ENCODE measurements at regions not wholly inside any gene's neighbourhood (a gene's known extent, or its start where the extent isn't known, plus 50 kb on each side); places are given as distances from the start of the nearest gene placed in this dataset.

GRCh38 chr14:94857950-94858349 is 88.0 kb upstream of the GSC start:
- Mint-ChIP-seq H3K27me3 (ENCODE audit: insufficient read depth, low read depth, poor library complexity) (peaks cover 6% of the 10 kb centered on the region), H3K4me1 (no peaks in the 10 kb centered on the region), H3K27ac (no peak overlapping the region), H3K9me3 (peaks cover 5% of the 10 kb centered on the region; the same call in 2 of the 3 replicates), H3K4me3 (no peak overlapping the region), H3K36me3 (ENCODE audit: low read depth) (0 out of 3 replicates have a peak, but pooled peaks cover 2% of the 10 kb centered on the region)
- no peak overlapping the region for H2AFZ ChIP-seq
- H4K20me1 ChIP-seq (replicated peaks; ENCODE audit: insufficient read depth), result no peaks in the 10 kb centered on the region
- H3K27me3 ChIP-seq (ENCODE audit: insufficient read depth), result no peaks in the 10 kb centered on the region
- ATAC-seq (no peak), DNase-seq (ENCODE audit: low spot score) (no peak)
- no peaks in the 10 kb centered on the region for H3K4me1 ChIP-seq (ENCODE audit: insufficient read depth)
- H3K9me2 ChIP-seq (ENCODE audit: insufficient read depth), result no peaks in the 10 kb centered on the region
- H3K27ac ChIP-seq (ENCODE audit: low read depth), result no peak overlapping the region
- no peaks in the 10 kb centered on the region for H3K79me2 ChIP-seq (replicated peaks; ENCODE audit: insufficient read depth)
- no peak overlapping the region for H3K4me3 ChIP-seq
- no peaks in the 10 kb centered on the region for H3F3A ChIP-seq (replicated peaks; ENCODE audit: low read depth)
- no peaks in the 10 kb centered on the region for H3K36me3 ChIP-seq (ENCODE audit: insufficient read depth)
- TF ChIP-seq NANOG (IDR thresholded peaks at IDR 0.05; ENCODE audit: borderline replicate concordance), result no peak
- TF ChIP-seq, protein P1, sequence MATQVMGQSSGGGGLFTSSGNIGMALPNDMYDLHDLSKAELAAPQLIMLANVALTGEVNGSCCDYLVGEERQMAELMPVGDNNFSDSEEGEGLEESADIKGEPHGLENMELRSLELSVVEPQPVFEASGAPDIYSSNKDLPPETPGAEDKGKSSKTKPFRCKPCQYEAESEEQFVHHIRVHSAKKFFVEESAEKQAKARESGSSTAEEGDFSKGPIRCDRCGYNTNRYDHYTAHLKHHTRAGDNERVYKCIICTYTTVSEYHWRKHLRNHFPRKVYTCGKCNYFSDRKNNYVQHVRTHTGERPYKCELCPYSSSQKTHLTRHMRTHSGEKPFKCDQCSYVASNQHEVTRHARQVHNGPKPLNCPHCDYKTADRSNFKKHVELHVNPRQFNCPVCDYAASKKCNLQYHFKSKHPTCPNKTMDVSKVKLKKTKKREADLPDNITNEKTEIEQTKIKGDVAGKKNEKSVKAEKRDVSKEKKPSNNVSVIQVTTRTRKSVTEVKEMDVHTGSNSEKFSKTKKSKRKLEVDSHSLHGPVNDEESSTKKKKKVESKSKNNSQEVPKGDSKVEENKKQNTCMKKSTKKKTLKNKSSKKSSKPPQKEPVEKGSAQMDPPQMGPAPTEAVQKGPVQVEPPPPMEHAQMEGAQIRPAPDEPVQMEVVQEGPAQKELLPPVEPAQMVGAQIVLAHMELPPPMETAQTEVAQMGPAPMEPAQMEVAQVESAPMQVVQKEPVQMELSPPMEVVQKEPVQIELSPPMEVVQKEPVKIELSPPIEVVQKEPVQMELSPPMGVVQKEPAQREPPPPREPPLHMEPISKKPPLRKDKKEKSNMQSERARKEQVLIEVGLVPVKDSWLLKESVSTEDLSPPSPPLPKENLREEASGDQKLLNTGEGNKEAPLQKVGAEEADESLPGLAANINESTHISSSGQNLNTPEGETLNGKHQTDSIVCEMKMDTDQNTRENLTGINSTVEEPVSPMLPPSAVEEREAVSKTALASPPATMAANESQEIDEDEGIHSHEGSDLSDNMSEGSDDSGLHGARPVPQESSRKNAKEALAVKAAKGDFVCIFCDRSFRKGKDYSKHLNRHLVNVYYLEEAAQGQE (IDR thresholded peaks at IDR 0.05; ENCODE audit: unreplicated experiment), result no peak
- TF ChIP-seq, protein P2, sequence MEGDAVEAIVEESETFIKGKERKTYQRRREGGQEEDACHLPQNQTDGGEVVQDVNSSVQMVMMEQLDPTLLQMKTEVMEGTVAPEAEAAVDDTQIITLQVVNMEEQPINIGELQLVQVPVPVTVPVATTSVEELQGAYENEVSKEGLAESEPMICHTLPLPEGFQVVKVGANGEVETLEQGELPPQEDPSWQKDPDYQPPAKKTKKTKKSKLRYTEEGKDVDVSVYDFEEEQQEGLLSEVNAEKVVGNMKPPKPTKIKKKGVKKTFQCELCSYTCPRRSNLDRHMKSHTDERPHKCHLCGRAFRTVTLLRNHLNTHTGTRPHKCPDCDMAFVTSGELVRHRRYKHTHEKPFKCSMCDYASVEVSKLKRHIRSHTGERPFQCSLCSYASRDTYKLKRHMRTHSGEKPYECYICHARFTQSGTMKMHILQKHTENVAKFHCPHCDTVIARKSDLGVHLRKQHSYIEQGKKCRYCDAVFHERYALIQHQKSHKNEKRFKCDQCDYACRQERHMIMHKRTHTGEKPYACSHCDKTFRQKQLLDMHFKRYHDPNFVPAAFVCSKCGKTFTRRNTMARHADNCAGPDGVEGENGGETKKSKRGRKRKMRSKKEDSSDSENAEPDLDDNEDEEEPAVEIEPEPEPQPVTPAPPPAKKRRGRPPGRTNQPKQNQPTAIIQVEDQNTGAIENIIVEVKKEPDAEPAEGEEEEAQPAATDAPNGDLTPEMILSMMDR (conservative IDR thresholded peaks at IDR 0.05; ENCODE audit: low read depth in 2 of 2), result no peak
- TF ChIP-seq, protein P3, sequence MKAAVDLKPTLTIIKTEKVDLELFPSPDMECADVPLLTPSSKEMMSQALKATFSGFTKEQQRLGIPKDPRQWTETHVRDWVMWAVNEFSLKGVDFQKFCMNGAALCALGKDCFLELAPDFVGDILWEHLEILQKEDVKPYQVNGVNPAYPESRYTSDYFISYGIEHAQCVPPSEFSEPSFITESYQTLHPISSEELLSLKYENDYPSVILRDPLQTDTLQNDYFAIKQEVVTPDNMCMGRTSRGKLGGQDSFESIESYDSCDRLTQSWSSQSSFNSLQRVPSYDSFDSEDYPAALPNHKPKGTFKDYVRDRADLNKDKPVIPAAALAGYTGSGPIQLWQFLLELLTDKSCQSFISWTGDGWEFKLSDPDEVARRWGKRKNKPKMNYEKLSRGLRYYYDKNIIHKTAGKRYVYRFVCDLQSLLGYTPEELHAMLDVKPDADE (IDR thresholded peaks at IDR 0.05), result no peak
- no peak overlapping the region for H3K4me2 ChIP-seq

- Histone ChIP-seq H4K20me1 (replicated peaks; ENCODE audit: insufficient read depth) (no peaks in the 10 kb centered on the region), H3K9me2 (ENCODE audit: insufficient read depth) (no peaks in the 10 kb centered on the region), H3F3A (replicated peaks; ENCODE audit: low read depth) (no peaks in the 10 kb centered on the region), H3K79me2 (replicated peaks; ENCODE audit: insufficient read depth) (no peaks in the 10 kb centered on the region), H2AFZ (no peak overlapping the region), H3K4me3 (no peak overlapping the region), H3K27me3 (ENCODE audit: insufficient read depth) (no peaks in the 10 kb centered on the region), H3K27ac (ENCODE audit: low read depth) (no peak overlapping the region), H3K36me3 (ENCODE audit: insufficient read depth) (no peaks in the 10 kb centered on the region), H3K4me2 (no peak overlapping the region), H3K4me1 (ENCODE audit: insufficient read depth) (no peaks in the 10 kb centered on the region)
- Mint-ChIP-seq H3K27me3 (ENCODE audit: insufficient read depth, low read depth, poor library complexity) (peaks cover 4% of the 10 kb centered on the region), H3K4me3 (no peak overlapping the region), H3K4me1 (no peaks in the 10 kb centered on the region), H3K27ac (no peak overlapping the region), H3K9me3 (peaks cover 5% of the 10 kb centered on the region; the same call in 1 of the 3 replicates), H3K36me3 (ENCODE audit: low read depth) (0 out of 3 replicates have a peak, but pooled peaks cover 2% of the 10 kb centered on the region)
- ATAC-seq, result no peak
- TF ChIP-seq ZNF114 (CRISPR knock-in tag; IDR thresholded peaks at IDR 0.05), result no peak
- TF ChIP-seq, protein P1 (IDR thresholded peaks at IDR 0.05; ENCODE audit: unreplicated experiment), result no peak
- TF ChIP-seq ZNF331 (CRISPR knock-in tag; IDR thresholded peaks at IDR 0.05; ENCODE audit: low read depth), result peak; percentile 84
- TF ChIP-seq EZH2phosphoT487 (IDR thresholded peaks at IDR 0.05; ENCODE audit: unreplicated experiment), result no peak
- no peak for DNase-seq (ENCODE audit: low spot score)
These were observed 84.0 kb upstream of the GSC start for GRCh38 chr14:94853920-94854319.
